GM23248 (cell line): ENCODE measurements at regions not wholly inside any gene's neighbourhood (a gene's known extent, or its start where the extent isn't known, plus 50 kb on each side); places are given as distances from the start of the nearest gene placed in this dataset.

Experiments used
- DNase-seq: peaks from one replicate; pipeline ENCODE4 v3.0.0-alpha.2; 2015
- H2AFZ ChIP-seq: fragments of 200-600 bp; sonication (generic); 2 replicates; pipeline ENCODE4 v1.6.1; 2016; ENCODE audit warnings: antibody characterized with exemption
- H3F3A ChIP-seq: fragments of 200-600 bp; sonication (generic); 2 replicates; pipeline ENCODE4 v1.6.1; 2016; ENCODE audit warnings: mild to moderate bottlenecking, antibody characterized with exemption, mixed run types; ENCODE audit not compliant: insufficient read depth
- H3K27ac ChIP-seq: fragments of 200-600 bp; sonication (generic); 2 replicates; pipeline ENCODE4 v1.5.1; 2016; ENCODE audit warnings: mild to moderate bottlenecking
- H3K27me3 ChIP-seq: fragments of 200-600 bp; sonication (generic); replicated peaks from 2 replicates; pipeline ENCODE4 v1.6.1; 2016; ENCODE audit warnings: mild to moderate bottlenecking; ENCODE audit not compliant: insufficient read depth
- H3K36me3 ChIP-seq: fragments of 200-600 bp; sonication (generic); 2 replicates; pipeline ENCODE4 v1.6.1; 2016; ENCODE audit warnings: low read depth, mild to moderate bottlenecking
- H3K4me1 ChIP-seq: fragments of 200-600 bp; sonication (generic); 2 replicates; pipeline ENCODE4 v1.6.1; 2016; ENCODE audit warnings: mild to moderate bottlenecking; ENCODE audit not compliant: insufficient read depth
- H3K4me2 ChIP-seq: fragments of 200-600 bp; sonication (generic); one replicate; pipeline ENCODE4 v1.6.1; 2016; ENCODE audit warnings: mild to moderate bottlenecking; ENCODE audit not compliant: unreplicated experiment
- H3K4me3 ChIP-seq: fragments of 200-600 bp; sonication (generic); 2 replicates; pipeline ENCODE4 v1.5.1; 2016; ENCODE audit warnings: mild to moderate bottlenecking
- H3K79me2 ChIP-seq: fragments of 200-600 bp; sonication (generic); 2 replicates; pipeline ENCODE4 v1.6.1; 2016; ENCODE audit warnings: mild to moderate bottlenecking; ENCODE audit not compliant: insufficient read depth
- H3K9ac ChIP-seq: fragments of 200-600 bp; sonication (generic); 2 replicates; pipeline ENCODE4 v1.6.1; 2016; ENCODE audit warnings: mild to moderate bottlenecking
- H3K9me2 ChIP-seq: fragments of 200-600 bp; sonication (generic); 2 replicates; pipeline ENCODE4 v1.6.1; 2016; ENCODE audit warnings: mixed run types, mild to moderate bottlenecking, moderate library complexity; ENCODE audit not compliant: insufficient read depth
- H3K9me3 ChIP-seq: fragments of 200-600 bp; sonication (generic); one replicate; pipeline ENCODE4 v1.6.1; 2017; ENCODE audit warnings: low read depth
- H4K20me1 ChIP-seq: fragments of 200-600 bp; sonication (generic); 2 replicates; pipeline ENCODE4 v1.6.0; 2016; ENCODE audit not compliant: insufficient read depth
- EZH2 ChIP-seq: fragments of 200-600 bp; sonication (generic); IDR thresholded peaks from 2 replicates; pipeline ENCODE4 v1.6.1; 2018; ENCODE audit warnings: antibody characterized with exemption, mild to moderate bottlenecking; ENCODE audit not compliant: insufficient read depth, poor library complexity, severe bottlenecking
- EZH2phosphoT487 ChIP-seq: fragments of 200-600 bp; sonication (generic); IDR thresholded peaks from 2 replicates; pipeline ENCODE4 v1.6.1; 2018; ENCODE audit warnings: antibody characterized with exemption, moderate library complexity, mild to moderate bottlenecking, low read depth; ENCODE audit not compliant: insufficient read depth
- WGBS, 2 experiments: methylation state at CpG; one replicate each; pipeline ENCODE4 v1.1.6; 2015 to 2017; ENCODE audit warnings: low lambda C conversion rate in 2 of 2, low coverage in 1 of 2; ENCODE audit errors: missing lambda C conversion rate in 2 of 2; 5-methylcytosine and 5-hydroxymethylcytosine counted together
- in situ Hi-C: fragments of 300-500 bp; cut with MboI; formaldehyde crosslinking; loops from 2 replicates; pipeline ENCODE4 v1.15.0; 2020

DNA sequence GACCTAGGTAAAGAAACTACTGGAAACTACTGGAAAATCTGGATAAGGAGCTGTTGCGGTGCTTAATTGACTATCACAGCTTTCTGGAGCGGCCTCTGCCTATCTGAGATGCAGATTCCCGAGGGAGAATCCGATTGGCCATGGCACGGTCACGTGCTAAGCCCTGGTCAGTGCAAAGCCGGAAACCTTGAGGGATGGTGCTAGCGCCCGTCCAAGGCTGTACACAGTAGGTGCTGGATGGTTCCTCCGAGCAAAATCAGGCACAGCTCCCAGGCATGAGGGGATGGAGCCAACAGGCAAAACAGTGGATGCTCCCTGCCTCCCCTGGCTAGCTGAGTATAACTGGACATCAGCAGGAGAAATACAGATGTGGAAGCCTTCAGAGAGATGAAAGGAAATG, 238.7 kb upstream of the HES1 start:
- WGBS, 2 experiments, result 62 to 65% methylated on average over 10 of the region's 10 CpGs
- no peaks in the 10 kb centered on the region for H3K36me3 ChIP-seq
- H3F3A ChIP-seq, result no peaks in the 10 kb centered on the region
- TF ChIP-seq EZH2phosphoT487 (no peak), EZH2 (no peak)
- no peak overlapping the region for H3K4me2 ChIP-seq
- no peaks in the 10 kb centered on the region for H3K4me1 ChIP-seq
- no peak overlapping the region for H3K27ac ChIP-seq
- in situ Hi-C loops, result no loop called here
- no peaks in the 10 kb centered on the region for H4K20me1 ChIP-seq
- no peaks in the 10 kb centered on the region for H3K9me2 ChIP-seq
- H2AFZ ChIP-seq, result no peak overlapping the region
- no peak for DNase-seq
- peaks cover 23% of the 10 kb centered on the region; the same call in 1 of the 2 replicates for H3K27me3 ChIP-seq
- no peaks in the 10 kb centered on the region for H3K79me2 ChIP-seq
- no peaks in the 10 kb centered on the region for H3K9me3 ChIP-seq
- H3K9ac ChIP-seq, result no peak overlapping the region
- H3K4me3 ChIP-seq, result no peak overlapping the region

GRCh38 chr3:193897731-193898180, 238.2 kb upstream of the HES1 start:
- DNase-seq, result no peak
- peaks cover 23% of the 10 kb centered on the region; the same call in 1 of the 2 replicates for H3K27me3 ChIP-seq
- no peaks in the 10 kb centered on the region for H3K36me3 ChIP-seq
- H3K9ac ChIP-seq, result no peak overlapping the region
- no peaks in the 10 kb centered on the region for H4K20me1 ChIP-seq
- no peak overlapping the region for H3K4me2 ChIP-seq
- in situ Hi-C loops, result no loop called here
- no peak overlapping the region for H3K4me3 ChIP-seq
- no peaks in the 10 kb centered on the region for H3K79me2 ChIP-seq
- H2AFZ ChIP-seq, result no peak overlapping the region
- WGBS, 2 experiments, result 49 to 51% methylated on average over 10 of the region's 10 CpGs
- no peak overlapping the region for H3K27ac ChIP-seq
- no peaks in the 10 kb centered on the region for H3F3A ChIP-seq
- no peaks in the 10 kb centered on the region for H3K4me1 ChIP-seq
- no peaks in the 10 kb centered on the region for H3K9me3 ChIP-seq
- TF ChIP-seq EZH2 (no peak), EZH2phosphoT487 (no peak)
- H3K9me2 ChIP-seq, result no peaks in the 10 kb centered on the region

GRCh38 chr3:193899001-193899400, 236.9 kb upstream of the HES1 start:
- no peaks in the 10 kb centered on the region for H3K9me3 ChIP-seq
- no peak overlapping the region for H3K27ac ChIP-seq
- H4K20me1 ChIP-seq, result no peaks in the 10 kb centered on the region
- H3K79me2 ChIP-seq, result no peaks in the 10 kb centered on the region
- H3K4me3 ChIP-seq, result no peak overlapping the region
- in situ Hi-C loops, result no loop called here
- no peak overlapping the region for H3K9ac ChIP-seq
- H3K27me3 ChIP-seq, result peaks cover 31% of the 10 kb centered on the region; the same call in 1 of the 2 replicates
- 40 to 58% methylated on average over 1 of the region's 1 CpG for WGBS, 2 experiments
- H3F3A ChIP-seq, result no peaks in the 10 kb centered on the region
- TF ChIP-seq EZH2, result no peak
- no peak for TF ChIP-seq EZH2phosphoT487
- H2AFZ ChIP-seq, result no peak overlapping the region
- H3K36me3 ChIP-seq, result no peaks in the 10 kb centered on the region
- H3K9me2 ChIP-seq, result no peaks in the 10 kb centered on the region
- H3K4me2 ChIP-seq, result no peak overlapping the region
- H3K4me1 ChIP-seq, result no peaks in the 10 kb centered on the region
- DNase-seq, result no peak

GRCh38 chr3:193901007-193901406, 234.9 kb upstream of the HES1 start:
- no peaks in the 10 kb centered on the region for H3K9me2 ChIP-seq
- no peak overlapping the region for H3K4me3 ChIP-seq
- no peak overlapping the region for H3K9ac ChIP-seq
- H3K27me3 ChIP-seq, result peaks cover 29% of the 10 kb centered on the region; the same call in 1 of the 2 replicates
- TF ChIP-seq EZH2phosphoT487, result no peak
- no peak for TF ChIP-seq EZH2
- no peaks in the 10 kb centered on the region for H3K9me3 ChIP-seq
- no peaks in the 10 kb centered on the region for H3F3A ChIP-seq
- in situ Hi-C loops, result no loop called here
- H3K4me1 ChIP-seq, result no peaks in the 10 kb centered on the region
- whole genome bisulfite sequencing, 2 experiments, result 92 to 94% methylated on average over 1 of the region's 1 CpG
- H4K20me1 ChIP-seq, result no peaks in the 10 kb centered on the region
- H3K4me2 ChIP-seq, result no peak overlapping the region
- H2AFZ ChIP-seq, result no peak overlapping the region
- no peak for DNase-seq
- H3K36me3 ChIP-seq, result no peaks in the 10 kb centered on the region
- H3K27ac ChIP-seq, result no peak overlapping the region
- no peaks in the 10 kb centered on the region for H3K79me2 ChIP-seq

DNA sequence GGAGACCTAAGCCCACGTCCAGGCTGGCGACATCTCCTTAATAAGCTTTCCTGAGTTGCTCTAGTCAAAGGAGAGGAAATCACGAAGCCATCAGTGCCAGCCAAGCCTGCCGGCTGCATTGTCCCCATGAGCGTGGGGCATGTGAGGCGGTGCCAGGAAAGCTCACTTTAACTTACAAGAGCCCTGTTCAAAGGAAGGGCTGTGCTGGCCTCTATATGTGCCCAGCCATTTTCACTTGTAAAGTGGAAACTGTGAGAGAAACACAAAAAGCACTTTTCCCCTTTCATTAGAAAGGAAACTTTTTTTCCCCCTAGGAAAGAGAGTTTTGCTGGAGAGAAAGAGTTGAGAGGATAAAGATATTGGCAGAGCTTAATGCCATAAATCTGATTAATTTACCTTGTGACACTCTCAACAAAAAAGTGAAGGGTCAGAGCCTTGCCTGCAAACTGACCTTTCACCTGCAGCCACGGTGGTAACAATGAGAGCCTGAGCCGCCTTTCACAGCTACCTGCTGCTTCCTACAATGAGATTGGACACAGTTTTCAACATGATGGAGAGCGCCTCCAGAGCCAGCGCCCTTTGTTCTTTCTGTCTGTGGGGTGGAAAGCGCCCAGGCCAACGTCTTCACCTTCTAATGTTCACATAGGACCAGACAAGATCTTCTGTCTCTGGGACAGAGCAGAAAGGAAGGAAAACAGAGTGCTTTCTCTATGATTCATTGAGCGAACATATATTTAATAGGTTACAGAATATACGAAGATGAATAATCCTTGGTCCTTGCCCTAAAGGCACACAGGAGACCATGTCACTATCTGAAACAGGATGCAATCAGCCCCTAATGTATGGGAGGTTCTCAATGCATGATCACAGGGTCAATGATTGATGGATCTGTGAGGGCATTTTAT, 233.1 kb upstream of the HES1 start:
- no peaks in the 10 kb centered on the region for H3K79me2 ChIP-seq
- 65 to 66% methylated on average over 14 of the region's 14 CpGs for WGBS, 2 experiments
- TF ChIP-seq EZH2phosphoT487, result no peak
- TF ChIP-seq EZH2, result no peak
- no peak for DNase-seq
- H3F3A ChIP-seq, result no peaks in the 10 kb centered on the region
- H3K36me3 ChIP-seq, result no peaks in the 10 kb centered on the region
- H2AFZ ChIP-seq, result no peak overlapping the region
- H3K27me3 ChIP-seq, result peaks cover 29% of the 10 kb centered on the region
- no peaks in the 10 kb centered on the region for H3K9me3 ChIP-seq
- H3K9me2 ChIP-seq, result no peaks in the 10 kb centered on the region
- no peak overlapping the region for H3K4me2 ChIP-seq
- H3K27ac ChIP-seq, result no peak overlapping the region
- H4K20me1 ChIP-seq, result no peaks in the 10 kb centered on the region
- no peak overlapping the region for H3K9ac ChIP-seq
- in situ Hi-C loops, result no loop called here
- no peaks in the 10 kb centered on the region for H3K4me1 ChIP-seq
- H3K4me3 ChIP-seq, result no peak overlapping the region
